ENCODE measurements at regions not wholly inside any gene's neighbourhood (a gene's known extent, or its start where the extent isn't known, plus 50 kb on each side); places are given as distances from the start of the nearest gene placed in this dataset.

DNA sequence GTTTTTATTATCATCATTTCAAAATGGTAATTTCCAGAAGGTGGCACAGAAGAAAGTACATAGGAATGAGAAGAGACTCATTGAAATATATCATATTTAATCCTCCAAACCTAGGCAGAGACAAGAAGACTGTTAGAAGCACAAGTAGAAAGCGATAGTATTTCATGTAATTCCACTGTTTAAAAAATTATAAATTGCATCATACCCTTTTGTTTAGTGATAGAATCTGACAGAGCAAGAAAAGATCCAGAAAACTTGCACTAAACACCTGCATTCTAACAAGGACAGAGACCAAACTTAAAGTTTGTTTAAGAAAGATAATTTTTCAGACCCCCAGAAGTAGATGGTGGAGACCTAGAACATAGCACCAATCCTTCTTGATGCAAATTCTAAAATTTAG is 56.9 kb upstream of the CD96 start:
- TF ChIP-seq, protein P1, sequence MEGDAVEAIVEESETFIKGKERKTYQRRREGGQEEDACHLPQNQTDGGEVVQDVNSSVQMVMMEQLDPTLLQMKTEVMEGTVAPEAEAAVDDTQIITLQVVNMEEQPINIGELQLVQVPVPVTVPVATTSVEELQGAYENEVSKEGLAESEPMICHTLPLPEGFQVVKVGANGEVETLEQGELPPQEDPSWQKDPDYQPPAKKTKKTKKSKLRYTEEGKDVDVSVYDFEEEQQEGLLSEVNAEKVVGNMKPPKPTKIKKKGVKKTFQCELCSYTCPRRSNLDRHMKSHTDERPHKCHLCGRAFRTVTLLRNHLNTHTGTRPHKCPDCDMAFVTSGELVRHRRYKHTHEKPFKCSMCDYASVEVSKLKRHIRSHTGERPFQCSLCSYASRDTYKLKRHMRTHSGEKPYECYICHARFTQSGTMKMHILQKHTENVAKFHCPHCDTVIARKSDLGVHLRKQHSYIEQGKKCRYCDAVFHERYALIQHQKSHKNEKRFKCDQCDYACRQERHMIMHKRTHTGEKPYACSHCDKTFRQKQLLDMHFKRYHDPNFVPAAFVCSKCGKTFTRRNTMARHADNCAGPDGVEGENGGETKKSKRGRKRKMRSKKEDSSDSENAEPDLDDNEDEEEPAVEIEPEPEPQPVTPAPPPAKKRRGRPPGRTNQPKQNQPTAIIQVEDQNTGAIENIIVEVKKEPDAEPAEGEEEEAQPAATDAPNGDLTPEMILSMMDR (conservative IDR thresholded peaks at IDR 0.05; ENCODE audit: control insufficient read depth, insufficient read depth, low read depth, low read length), result no peak
- DNase-seq (ENCODE audit: low read depth), result no peak
- no peak overlapping the region for H3K4me3 ChIP-seq (ENCODE audit: control insufficient read depth, low read depth, low read length)

Data from fibroblast of mammary gland (primary cell).